BE2C (cell line): ENCODE measurements at regions not wholly inside any gene's neighbourhood (a gene's known extent, or its start where the extent isn't known, plus 50 kb on each side); places are given as distances from the start of the nearest gene placed in this dataset.

Experiments used
- DNase-seq: peaks from one replicate; pipeline ENCODE4 v3.0.0-alpha.2; 2020
- H3K27me3 ChIP-seq: fragments of 250-450 bp; sonication (Bioruptor Pico); 2 replicates; pipeline ENCODE4 v1.5.1; 2020; ENCODE audit warnings: mild to moderate bottlenecking
- H3K36me3 ChIP-seq: fragments of 250-450 bp; sonication (Bioruptor Pico); 2 replicates; pipeline ENCODE4 v1.5.1; 2020; ENCODE audit warnings: mild to moderate bottlenecking
- H3K4me1 ChIP-seq: fragments of 250-450 bp; sonication (Bioruptor Pico); 2 replicates; pipeline ENCODE4 v1.5.1; 2020
- H3K4me3 ChIP-seq: 2 replicates; pipeline ENCODE4 v1.5.1; 2011; ENCODE audit warnings: low read depth, low read length
- H3K9me3 ChIP-seq: fragments of 250-450 bp; sonication (Bioruptor Pico); 2 replicates; pipeline ENCODE4 v1.5.1; 2020
- TF ChIP-seq, protein P1 (sequence below): IDR thresholded peaks from 2 replicates; pipeline ENCODE4 v1.5.1; 2012; ENCODE audit warnings: mild to moderate bottlenecking, low read depth, low read length

DNA sequence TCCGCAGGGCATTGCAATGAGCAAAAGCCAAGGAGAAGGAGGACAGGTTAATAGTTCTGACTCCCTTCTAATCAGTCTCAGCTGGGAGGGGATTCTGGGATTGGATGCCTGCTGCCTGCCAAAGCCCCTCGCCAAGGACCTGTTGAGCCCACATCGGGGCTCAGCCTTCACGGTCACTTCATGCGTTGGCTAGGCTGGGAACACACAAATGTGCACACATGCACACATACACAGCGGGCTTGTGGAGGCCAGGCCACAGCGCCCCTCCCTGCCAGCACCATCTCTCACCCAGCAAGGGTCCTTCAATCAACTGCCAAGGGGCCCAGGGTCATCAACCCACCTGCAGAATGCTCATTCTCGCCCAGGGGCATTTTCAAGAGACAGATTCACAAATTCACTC lies 113.9 kb downstream of the C5orf15 start:
- no peak for DNase-seq
- H3K4me1 ChIP-seq = no peaks in the 10 kb centered on the region
- no peaks in the 10 kb centered on the region for H3K27me3 ChIP-seq
- no peaks in the 10 kb centered on the region for H3K36me3 ChIP-seq
- no peaks in the 10 kb centered on the region for H3K9me3 ChIP-seq
- TF ChIP-seq, protein P1, sequence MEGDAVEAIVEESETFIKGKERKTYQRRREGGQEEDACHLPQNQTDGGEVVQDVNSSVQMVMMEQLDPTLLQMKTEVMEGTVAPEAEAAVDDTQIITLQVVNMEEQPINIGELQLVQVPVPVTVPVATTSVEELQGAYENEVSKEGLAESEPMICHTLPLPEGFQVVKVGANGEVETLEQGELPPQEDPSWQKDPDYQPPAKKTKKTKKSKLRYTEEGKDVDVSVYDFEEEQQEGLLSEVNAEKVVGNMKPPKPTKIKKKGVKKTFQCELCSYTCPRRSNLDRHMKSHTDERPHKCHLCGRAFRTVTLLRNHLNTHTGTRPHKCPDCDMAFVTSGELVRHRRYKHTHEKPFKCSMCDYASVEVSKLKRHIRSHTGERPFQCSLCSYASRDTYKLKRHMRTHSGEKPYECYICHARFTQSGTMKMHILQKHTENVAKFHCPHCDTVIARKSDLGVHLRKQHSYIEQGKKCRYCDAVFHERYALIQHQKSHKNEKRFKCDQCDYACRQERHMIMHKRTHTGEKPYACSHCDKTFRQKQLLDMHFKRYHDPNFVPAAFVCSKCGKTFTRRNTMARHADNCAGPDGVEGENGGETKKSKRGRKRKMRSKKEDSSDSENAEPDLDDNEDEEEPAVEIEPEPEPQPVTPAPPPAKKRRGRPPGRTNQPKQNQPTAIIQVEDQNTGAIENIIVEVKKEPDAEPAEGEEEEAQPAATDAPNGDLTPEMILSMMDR = no peak
- H3K4me3 ChIP-seq = no peak overlapping the region

DNA sequence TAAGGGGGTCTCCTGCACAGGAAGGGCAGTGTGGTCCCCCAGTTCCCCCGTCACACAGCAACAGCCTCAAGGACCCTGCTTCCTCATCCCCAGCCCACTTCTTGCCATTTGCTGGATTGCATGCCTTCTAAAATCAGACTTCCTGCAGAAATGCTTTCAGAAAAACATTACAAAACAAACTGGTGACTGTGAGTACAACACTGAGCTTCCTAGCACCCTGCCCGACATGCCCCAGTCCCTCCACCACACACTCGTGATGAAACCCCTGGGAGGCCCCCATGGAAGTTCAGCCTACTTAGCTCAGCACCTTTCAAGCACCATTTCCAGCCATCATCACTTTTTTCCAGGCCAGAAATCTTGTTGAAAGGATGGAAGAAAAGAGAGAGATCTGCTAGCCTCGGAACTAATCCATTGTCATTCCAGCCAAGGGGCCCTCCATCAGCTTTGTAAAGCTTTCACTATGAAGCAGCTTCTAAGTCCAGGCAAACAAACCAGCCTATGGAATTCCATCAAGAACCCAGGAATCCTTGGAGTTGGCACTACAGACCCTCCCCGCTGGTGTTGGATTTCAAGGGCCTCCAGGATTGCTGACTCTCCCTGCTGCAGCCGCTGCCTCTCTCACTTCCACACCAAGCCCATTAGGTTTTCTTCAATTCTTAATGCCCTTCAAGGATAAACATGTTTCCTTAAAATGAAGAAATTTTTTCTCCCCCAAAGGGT lies 114.6 kb downstream of the C5orf15 start:
- TF ChIP-seq, protein P1 = no peak
- DNase-seq = no peak
- H3K36me3 ChIP-seq = no peaks in the 10 kb centered on the region
- no peak overlapping the region for H3K4me3 ChIP-seq
- H3K4me1 ChIP-seq = no peaks in the 10 kb centered on the region
- H3K27me3 ChIP-seq = no peaks in the 10 kb centered on the region
- H3K9me3 ChIP-seq = no peaks in the 10 kb centered on the region

DNA sequence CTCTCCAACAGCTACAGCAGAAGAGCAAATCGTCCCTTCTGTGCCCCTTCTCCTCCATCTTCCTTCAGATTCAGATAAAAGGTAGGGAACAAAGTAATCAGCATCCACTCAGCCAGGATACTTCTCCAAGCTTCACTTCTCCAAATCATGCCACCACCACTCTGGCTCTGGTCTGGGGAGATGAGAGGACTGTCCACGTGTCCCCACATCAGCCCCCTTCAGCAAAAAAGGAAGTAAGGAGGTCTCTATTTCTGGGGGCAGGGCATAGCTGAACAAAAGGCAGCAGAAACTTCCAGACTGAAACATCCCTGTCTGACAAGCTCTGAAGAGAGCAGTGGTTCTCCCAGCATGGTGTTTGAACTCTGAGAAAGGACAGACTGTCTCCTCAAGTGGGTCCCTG lies 116.9 kb downstream of the C5orf15 start:
- DNase-seq = no peak
- TF ChIP-seq, protein P1 = no peak
- Histone ChIP-seq H3K4me3 (no peak overlapping the region), H3K4me1 (no peaks in the 10 kb centered on the region), H3K9me3 (no peaks in the 10 kb centered on the region), H3K36me3 (no peaks in the 10 kb centered on the region), H3K27me3 (no peaks in the 10 kb centered on the region)

DNA sequence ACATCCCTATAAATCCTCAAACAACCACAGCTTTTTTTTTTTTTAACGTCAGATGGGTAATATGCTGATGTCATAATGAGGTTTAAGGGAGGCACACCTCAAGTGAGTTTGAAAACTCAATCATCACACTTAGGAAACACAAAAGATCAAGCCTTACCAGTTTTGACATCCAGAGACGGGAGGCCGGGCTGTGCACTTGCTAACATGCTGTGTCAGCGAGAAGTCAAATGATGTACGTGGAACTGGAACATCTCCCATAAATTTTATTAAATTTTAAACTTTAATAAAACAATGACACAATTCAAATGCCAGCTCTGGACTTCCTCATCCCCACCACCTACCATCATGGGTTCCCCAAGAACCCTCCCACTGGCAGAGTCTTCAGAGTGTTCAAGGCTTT lies 117.6 kb downstream of the C5orf15 start:
- Histone ChIP-seq H3K4me3 (no peak overlapping the region), H3K4me1 (no peaks in the 10 kb centered on the region), H3K9me3 (no peaks in the 10 kb centered on the region), H3K27me3 (no peaks in the 10 kb centered on the region), H3K36me3 (no peaks in the 10 kb centered on the region)
- no peak for DNase-seq
- TF ChIP-seq, protein P1 = no peak

DNA sequence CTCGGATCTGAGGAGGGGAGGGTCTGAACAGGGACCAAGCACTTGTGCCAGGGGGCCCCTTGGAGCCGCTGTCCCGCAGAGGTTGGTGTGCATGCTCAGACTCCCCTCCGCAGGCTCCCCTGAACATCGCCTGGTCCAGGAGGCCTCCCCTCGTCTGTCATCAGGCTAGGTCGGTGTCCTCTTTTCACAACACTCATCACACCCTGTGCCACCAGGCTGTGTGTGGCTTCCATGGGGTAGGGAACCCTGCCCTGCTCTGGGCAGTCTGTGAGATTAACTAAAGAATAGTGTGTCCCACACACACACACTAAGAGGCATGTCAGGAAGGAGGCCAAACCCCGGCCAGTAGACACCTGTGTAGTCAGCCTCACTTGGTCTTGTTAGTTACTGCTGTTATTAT lies 119.3 kb downstream of the C5orf15 start:
- H3K4me1 ChIP-seq = no peaks in the 10 kb centered on the region; the same call in 1 of the 2 replicates

DNA sequence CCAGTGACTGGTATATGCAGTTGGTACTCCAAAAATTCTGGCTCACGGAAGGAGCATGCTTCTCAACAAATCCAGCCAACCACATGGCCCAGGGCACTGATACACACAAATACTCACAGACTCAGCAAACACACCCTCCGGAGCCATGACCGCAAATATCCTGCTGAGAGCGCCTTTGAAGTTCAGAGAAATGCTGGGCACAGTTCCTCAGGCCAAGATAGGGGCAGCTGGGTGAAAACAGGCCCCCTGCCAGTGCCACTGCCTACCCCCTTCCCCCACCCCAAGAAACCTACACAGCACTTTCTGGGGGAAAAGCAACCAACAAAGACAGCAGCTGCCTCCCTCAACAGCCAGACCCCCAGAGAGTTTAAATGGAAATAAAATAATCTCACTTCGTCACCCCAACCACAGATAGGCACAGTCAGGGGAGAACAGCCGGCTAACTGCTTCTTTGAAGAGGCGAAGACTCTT lies 120.0 kb downstream of the C5orf15 start:
- H3K4me3 ChIP-seq = no peak overlapping the region
- no peaks in the 10 kb centered on the region for H3K9me3 ChIP-seq
- TF ChIP-seq, protein P1 = no peak
- no peaks in the 10 kb centered on the region for H3K36me3 ChIP-seq
- peaks cover 7% of the 10 kb centered on the region for H3K4me1 ChIP-seq
- H3K27me3 ChIP-seq = no peaks in the 10 kb centered on the region
- no peak for DNase-seq

More for the DNA sequence above, 119.3 kb downstream of the C5orf15 start:
- no peaks in the 10 kb centered on the region for H3K27me3 ChIP-seq
- no peak overlapping the region for H3K4me3 ChIP-seq
- H3K9me3 ChIP-seq = no peaks in the 10 kb centered on the region
- TF ChIP-seq, protein P1 = no peak
- H3K36me3 ChIP-seq = no peaks in the 10 kb centered on the region
- DNase-seq = no peak
